ENCODE measurements at regions not wholly inside any gene's neighbourhood (a gene's known extent, or its start where the extent isn't known, plus 50 kb on each side); places are given as distances from the start of the nearest gene placed in this dataset.
"Not testable (repeated sequence)": the region's sequence is repeated elsewhere in the genome, so short reads cannot be mapped to it uniquely, and the experiment has no call there.

- TF ChIP-seq POLR2A (IDR thresholded peaks at IDR 0.05; ENCODE audit: low read depth, low read length) (no peak), POLR2AphosphoS5 (IDR thresholded peaks at IDR 0.05; ENCODE audit: low read depth, low read length) (no peak), TAF1 (IDR thresholded peaks at IDR 0.05; ENCODE audit: borderline replicate concordance, low read depth, low read length) (no peak)
- no peak for DNase-seq (ENCODE audit: insufficient read length)
- FAIRE-seq, result no peak
Measured at GRCh38 chr20:48042628-48043027, 257.3 kb upstream of the SULF2 start.

- no peak for DNase-seq (ENCODE audit: insufficient read length)
- TF ChIP-seq POLR2AphosphoS5 (IDR thresholded peaks at IDR 0.05; ENCODE audit: low read depth, low read length), result no peak
- no peak for TF ChIP-seq TAF1 (IDR thresholded peaks at IDR 0.05; ENCODE audit: borderline replicate concordance, low read depth, low read length)
- no peak for TF ChIP-seq POLR2A (IDR thresholded peaks at IDR 0.05; ENCODE audit: low read depth, low read length)
- no peak for FAIRE-seq
Measured at GRCh38 chr20:48041078-48041780, 255.9 kb upstream of the SULF2 start.

- TF ChIP-seq TAF1 (IDR thresholded peaks at IDR 0.05; ENCODE audit: borderline replicate concordance, low read depth, low read length) (no peak), POLR2A (IDR thresholded peaks at IDR 0.05; ENCODE audit: low read depth, low read length) (no peak), POLR2AphosphoS5 (IDR thresholded peaks at IDR 0.05; ENCODE audit: low read depth, low read length) (no peak)
- DNase-seq (ENCODE audit: insufficient read length) (no peak), FAIRE-seq (no peak)
Measured at GRCh38 chr20:48040491-48040890, 255.2 kb upstream of the SULF2 start.

DNA sequence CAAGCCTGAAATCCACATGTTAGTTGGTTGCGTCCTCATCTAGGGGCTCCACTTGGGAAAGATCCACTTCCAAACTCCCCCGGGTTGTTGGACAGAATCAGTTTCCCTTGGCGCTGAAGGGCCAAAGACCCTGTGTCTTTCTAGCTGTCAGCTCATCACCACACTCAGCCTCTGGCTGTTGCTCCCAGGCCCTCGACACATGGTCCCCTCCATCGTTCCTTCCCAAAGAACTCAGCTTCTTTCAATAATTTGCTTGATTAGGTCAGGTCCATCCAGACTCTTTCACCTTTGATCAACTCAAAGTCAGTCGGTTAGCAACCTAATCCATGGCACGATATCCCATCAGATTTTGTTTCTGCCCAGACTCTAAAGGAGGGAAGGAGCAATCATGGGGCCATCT is 254.8 kb upstream of the SULF2 start:
- no peak for DNase-seq (ENCODE audit: insufficient read length)
- FAIRE-seq, result no peak
- TF ChIP-seq POLR2A (IDR thresholded peaks at IDR 0.05; ENCODE audit: low read depth, low read length), result no peak
- TF ChIP-seq POLR2AphosphoS5 (IDR thresholded peaks at IDR 0.05; ENCODE audit: low read depth, low read length), result no peak
- no peak for TF ChIP-seq TAF1 (IDR thresholded peaks at IDR 0.05; ENCODE audit: borderline replicate concordance, low read depth, low read length)

GRCh38 chr20:48039514-48039913 is 254.2 kb upstream of the SULF2 start:
- DNase-seq (ENCODE audit: insufficient read length), result no peak
- TF ChIP-seq TAF1 (IDR thresholded peaks at IDR 0.05; ENCODE audit: borderline replicate concordance, low read depth, low read length), result no peak
- no peak for TF ChIP-seq POLR2A (IDR thresholded peaks at IDR 0.05; ENCODE audit: low read depth, low read length)
- no peak for TF ChIP-seq POLR2AphosphoS5 (IDR thresholded peaks at IDR 0.05; ENCODE audit: low read depth, low read length)
- FAIRE-seq, result no peak

- TF ChIP-seq POLR2A (IDR thresholded peaks at IDR 0.05; ENCODE audit: low read depth, low read length) (no peak), TAF1 (IDR thresholded peaks at IDR 0.05; ENCODE audit: borderline replicate concordance, low read depth, low read length) (no peak), POLR2AphosphoS5 (IDR thresholded peaks at IDR 0.05; ENCODE audit: low read depth, low read length) (no peak)
- DNase-seq (ENCODE audit: insufficient read length) (no peak), FAIRE-seq (no peak)
Measured at GRCh38 chr20:48038713-48039112, 253.4 kb upstream of the SULF2 start.

DNA sequence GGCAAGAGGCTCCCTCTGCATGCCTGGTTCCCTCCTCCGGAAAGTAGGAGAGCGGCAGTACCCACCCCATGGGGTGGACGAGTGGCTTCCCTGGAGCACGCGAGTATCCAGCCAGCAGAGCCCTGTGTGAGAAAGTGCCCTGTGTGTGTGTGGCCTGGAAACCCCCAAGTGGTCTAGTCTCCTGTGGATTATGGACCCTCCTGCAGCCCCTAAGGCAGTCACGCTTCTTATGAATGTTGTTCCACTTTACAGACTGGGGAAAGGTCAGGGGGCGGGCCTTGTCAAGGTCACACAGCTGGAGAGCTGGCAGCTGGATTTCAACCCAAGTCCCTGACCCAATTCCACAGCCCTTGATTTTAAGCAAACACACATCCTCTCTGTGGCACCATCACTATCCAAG is 252.5 kb upstream of the SULF2 start:
- not testable (repeated sequence) for DNase-seq (ENCODE audit: insufficient read length); FAIRE-seq

DNA sequence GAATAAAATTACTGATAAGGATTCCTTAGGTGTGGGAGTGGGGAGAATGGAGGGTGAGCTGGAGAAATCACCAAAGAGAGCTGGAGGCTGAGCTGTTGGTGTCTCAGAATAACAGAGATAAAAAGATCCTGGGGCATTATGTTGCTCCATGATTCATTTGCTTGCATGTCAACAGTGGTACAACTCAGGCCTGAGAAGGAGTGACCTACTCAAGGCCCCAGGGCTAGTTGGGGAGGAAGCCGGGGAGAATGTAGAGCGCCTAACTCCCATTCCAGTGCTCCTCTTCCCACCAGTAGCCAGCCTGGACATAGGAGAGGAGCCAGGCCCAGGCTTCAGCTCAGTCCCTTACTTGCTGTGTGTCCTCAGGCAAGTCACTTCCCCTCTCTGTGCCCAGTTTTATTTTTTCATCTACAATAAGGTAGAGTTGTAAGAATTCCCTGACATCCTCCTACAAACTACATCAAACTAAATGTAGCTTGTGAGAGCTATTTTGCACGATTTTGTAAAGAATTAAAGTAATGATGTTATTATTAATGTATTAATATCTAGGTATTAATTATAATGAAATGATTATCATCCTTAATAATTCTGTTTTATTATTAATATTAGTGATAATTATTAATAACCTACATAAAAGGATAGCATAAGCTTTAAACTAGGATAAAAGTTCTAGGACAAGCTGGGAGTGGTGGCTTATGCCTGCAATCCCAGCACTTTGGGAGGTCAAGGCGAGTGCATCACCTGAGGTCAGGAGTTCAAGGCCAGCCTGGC is 250.9 kb upstream of the SULF2 start:
- FAIRE-seq (no peak), DNase-seq (ENCODE audit: insufficient read length) (no peak)
- no peak for TF ChIP-seq POLR2AphosphoS5 (IDR thresholded peaks at IDR 0.05; ENCODE audit: low read depth, low read length)
- no peak for TF ChIP-seq POLR2A (IDR thresholded peaks at IDR 0.05; ENCODE audit: low read depth, low read length)
- TF ChIP-seq TAF1 (IDR thresholded peaks at IDR 0.05; ENCODE audit: borderline replicate concordance, low read depth, low read length), result no peak

GRCh38 chr20:48034751-48035150 is 249.5 kb upstream of the SULF2 start:
- no peak for FAIRE-seq
- DNase-seq (ENCODE audit: insufficient read length), result no peak
- TF ChIP-seq POLR2AphosphoS5 (IDR thresholded peaks at IDR 0.05; ENCODE audit: low read depth, low read length), result no peak
- TF ChIP-seq POLR2A (IDR thresholded peaks at IDR 0.05; ENCODE audit: low read depth, low read length), result no peak
- TF ChIP-seq TAF1 (IDR thresholded peaks at IDR 0.05; ENCODE audit: borderline replicate concordance, low read depth, low read length), result no peak

- not testable (repeated sequence) for FAIRE-seq; DNase-seq (ENCODE audit: insufficient read length)
Measured at GRCh38 chr20:48033005-48033404, 247.7 kb upstream of the SULF2 start.

- FAIRE-seq (no peak), DNase-seq (ENCODE audit: insufficient read length) (no peak)
- no peak for TF ChIP-seq TAF1 (IDR thresholded peaks at IDR 0.05; ENCODE audit: borderline replicate concordance, low read depth, low read length)
- no peak for TF ChIP-seq POLR2AphosphoS5 (IDR thresholded peaks at IDR 0.05; ENCODE audit: low read depth, low read length)
- no peak for TF ChIP-seq POLR2A (IDR thresholded peaks at IDR 0.05; ENCODE audit: low read depth, low read length)
Measured at GRCh38 chr20:48031122-48031521, 245.8 kb upstream of the SULF2 start.

- TF ChIP-seq POLR2A (IDR thresholded peaks at IDR 0.05; ENCODE audit: low read depth, low read length) (no peak), TAF1 (IDR thresholded peaks at IDR 0.05; ENCODE audit: borderline replicate concordance, low read depth, low read length) (no peak), POLR2AphosphoS5 (IDR thresholded peaks at IDR 0.05; ENCODE audit: low read depth, low read length) (no peak)
- DNase-seq (ENCODE audit: insufficient read length), result no peak
- FAIRE-seq, result no peak
Measured at GRCh38 chr20:48026981-48027592, 241.8 kb upstream of the SULF2 start.
